Uterus (tissue), 3 donors: ENCODE measurements at regions not wholly inside any gene's neighbourhood (a gene's known extent, or its start where the extent isn't known, plus 50 kb on each side); places are given as distances from the start of the nearest gene placed in this dataset.

Experiments used
- DNase-seq, 2 donors: peaks; one replicate each; pipeline ENCODE4 v3.0.0-alpha.2; 2019 to 2020
- H3K27ac ChIP-seq, 2 donors: fragments of 200-600 bp; sonication (generic); 1 replicate in 1 of 2; 2 replicates in 1 of 2; pipeline ENCODE4 v1.5.1; 2016 to 2018
- H3K27me3 ChIP-seq, 2 donors: fragments of 200-600 bp; sonication (generic); one replicate each; pipeline ENCODE4 v1.5.1; 2018 to 2019; ENCODE audit warnings: control low read depth in 1 of 2
- H3K36me3 ChIP-seq, 2 donors: fragments of 200-600 bp; sonication (generic); one replicate each; pipeline ENCODE4 v1.5.1; 2019; ENCODE audit warnings: control low read depth in 1 of 2
- H3K4me1 ChIP-seq, 2 donors: fragments of 200-600 bp; sonication (generic); one replicate each; pipeline ENCODE4 v1.5.1; 2018 to 2019; ENCODE audit warnings: control low read depth in 1 of 2
- H3K4me3 ChIP-seq, 2 donors: fragments of 200-600 bp; sonication (generic); 1 replicate in 1 of 2; 2 replicates in 1 of 2; pipeline ENCODE4 v1.5.1; 2018 to 2019; ENCODE audit warnings: mild to moderate bottlenecking in 1 of 2
- H3K9me3 ChIP-seq, 2 donors: fragments of 200-600 bp; sonication (generic); one replicate each; pipeline ENCODE4 v1.5.1; 2019; ENCODE audit warnings: control low read depth in 1 of 2
- POLR2A ChIP-seq, 2 donors: fragments of 450-650 bp; IDR thresholded peaks; one replicate each; pipeline ENCODE4 v1.6.1; 2016; ENCODE audit warnings: antibody characterized with exemption in 2 of 2, mild to moderate bottlenecking in 1 of 2, moderate library complexity in 1 of 2
- intact Hi-C: fragments of 100-400 bp; cut with DNase I; formaldehyde crosslinking; loops from one replicate; pipeline ENCODE4 v1.15.1; 2023; ENCODE audit warnings: low total_unique reads
- TF ChIP-seq, protein P1 (sequence below), 4 experiments: fragments of 200-600 bp in 2 of 4; fragments of 450-650 bp in 2 of 4; sonication (generic) in 2 of 4; IDR thresholded peaks; one replicate each; pipeline ENCODE4 v1.5.1; 2016 to 2019; ENCODE audit warnings: antibody characterized with exemption in 4 of 4, mild to moderate bottlenecking in 2 of 4, moderate library complexity in 1 of 4
- donor health status: DM: yes; HTN: yes; CAD: no.

DNA sequence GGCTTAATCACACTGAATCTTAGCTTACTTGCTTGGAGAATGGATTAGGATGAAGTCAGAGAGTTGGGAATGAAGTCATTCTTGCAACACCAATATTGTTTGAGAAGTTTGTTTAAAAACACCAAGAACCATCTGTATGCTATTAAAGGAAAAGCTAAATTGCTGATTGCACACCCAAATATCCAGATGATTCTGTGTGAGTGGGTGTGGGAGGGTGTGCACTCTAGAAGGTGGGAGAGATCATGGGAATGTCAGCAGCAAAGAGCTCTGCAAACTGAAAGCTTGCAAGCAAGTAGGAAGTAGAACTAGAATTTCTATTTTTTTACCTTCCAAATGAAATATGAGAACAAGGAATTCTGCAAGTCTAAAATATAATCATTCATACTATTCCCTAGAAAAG, 364.9 kb downstream of the NR2F2 start:
- no peaks in the 10 kb centered on the region for H3K27me3 ChIP-seq
- intact Hi-C loops = no loop called here
- no peak for TF ChIP-seq POLR2A (IDR thresholded peaks at IDR 0.05)
- TF ChIP-seq, protein P1, sequence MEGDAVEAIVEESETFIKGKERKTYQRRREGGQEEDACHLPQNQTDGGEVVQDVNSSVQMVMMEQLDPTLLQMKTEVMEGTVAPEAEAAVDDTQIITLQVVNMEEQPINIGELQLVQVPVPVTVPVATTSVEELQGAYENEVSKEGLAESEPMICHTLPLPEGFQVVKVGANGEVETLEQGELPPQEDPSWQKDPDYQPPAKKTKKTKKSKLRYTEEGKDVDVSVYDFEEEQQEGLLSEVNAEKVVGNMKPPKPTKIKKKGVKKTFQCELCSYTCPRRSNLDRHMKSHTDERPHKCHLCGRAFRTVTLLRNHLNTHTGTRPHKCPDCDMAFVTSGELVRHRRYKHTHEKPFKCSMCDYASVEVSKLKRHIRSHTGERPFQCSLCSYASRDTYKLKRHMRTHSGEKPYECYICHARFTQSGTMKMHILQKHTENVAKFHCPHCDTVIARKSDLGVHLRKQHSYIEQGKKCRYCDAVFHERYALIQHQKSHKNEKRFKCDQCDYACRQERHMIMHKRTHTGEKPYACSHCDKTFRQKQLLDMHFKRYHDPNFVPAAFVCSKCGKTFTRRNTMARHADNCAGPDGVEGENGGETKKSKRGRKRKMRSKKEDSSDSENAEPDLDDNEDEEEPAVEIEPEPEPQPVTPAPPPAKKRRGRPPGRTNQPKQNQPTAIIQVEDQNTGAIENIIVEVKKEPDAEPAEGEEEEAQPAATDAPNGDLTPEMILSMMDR (IDR thresholded peaks at IDR 0.05) = no peak

DNA sequence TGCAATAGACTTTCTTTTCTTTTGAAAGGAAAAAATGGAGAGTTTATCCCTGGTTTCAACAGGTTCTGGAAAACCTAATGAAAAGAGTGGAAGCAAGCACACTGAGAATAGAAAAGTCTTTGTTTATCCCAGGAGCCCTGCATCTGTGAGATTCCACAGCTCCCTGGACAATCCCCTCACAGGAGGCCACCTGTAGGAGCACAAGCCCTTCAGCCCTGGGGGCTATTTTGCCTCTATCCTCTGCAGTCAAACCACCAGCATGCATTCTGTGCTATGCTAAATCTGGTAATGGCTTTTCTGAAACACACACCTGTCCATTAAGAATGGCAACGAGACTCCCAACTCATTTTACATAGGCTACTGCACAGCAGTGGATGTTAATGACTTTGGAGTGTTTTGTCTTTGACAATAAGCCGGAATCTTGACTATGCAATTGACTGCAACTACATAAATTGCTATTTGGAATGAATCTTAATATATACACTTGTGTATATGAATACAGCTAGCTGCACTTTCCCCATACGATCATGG, 369.4 kb downstream of the NR2F2 start:
- Histone ChIP-seq H3K27ac (no peak overlapping the region), H3K36me3 (no peaks in the 10 kb centered on the region), H3K27me3 (no peaks in the 10 kb centered on the region), H3K4me1 (peaks cover 0 to under 1% of the 10 kb centered on the region in 2 donors), H3K9me3 (no peaks in the 10 kb centered on the region), H3K4me3 (no peak overlapping the region)
- TF ChIP-seq POLR2A (IDR thresholded peaks at IDR 0.05) = no peak
- TF ChIP-seq, protein P1 (IDR thresholded peaks at IDR 0.05) = no peak
- DNase-seq = no peak
- intact Hi-C loops = no loop called here

More for the DNA sequence above, 364.9 kb downstream of the NR2F2 start:
- Histone ChIP-seq H3K4me3 (no peak overlapping the region), H3K4me1 (peaks cover 0 to 8% of the 10 kb centered on the region in 2 donors), H3K9me3 (no peaks in the 10 kb centered on the region), H3K36me3 (no peaks in the 10 kb centered on the region), H3K27ac (no peak overlapping the region)
- no peak for DNase-seq

DNA sequence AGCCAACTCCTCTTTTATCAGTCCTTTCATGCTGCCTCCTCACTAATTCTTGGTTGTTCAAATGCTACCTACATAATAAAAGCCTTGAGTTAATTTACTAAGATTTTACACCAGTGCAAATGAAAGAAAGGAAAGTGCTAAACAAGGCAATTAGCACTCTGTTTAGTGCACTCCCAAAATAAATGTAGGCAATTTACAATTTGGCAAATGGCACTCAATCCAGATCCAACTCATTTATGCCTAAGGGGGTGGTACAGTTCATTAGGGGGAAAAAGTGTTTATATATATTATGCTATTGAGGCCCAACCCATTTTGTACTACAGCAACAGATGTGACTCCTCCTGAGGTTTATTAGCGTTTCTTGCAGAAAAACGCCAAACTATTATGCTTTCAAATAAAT, 370.1 kb downstream of the NR2F2 start:
- H3K4me1 ChIP-seq = no peaks in the 10 kb centered on the region

DNA sequence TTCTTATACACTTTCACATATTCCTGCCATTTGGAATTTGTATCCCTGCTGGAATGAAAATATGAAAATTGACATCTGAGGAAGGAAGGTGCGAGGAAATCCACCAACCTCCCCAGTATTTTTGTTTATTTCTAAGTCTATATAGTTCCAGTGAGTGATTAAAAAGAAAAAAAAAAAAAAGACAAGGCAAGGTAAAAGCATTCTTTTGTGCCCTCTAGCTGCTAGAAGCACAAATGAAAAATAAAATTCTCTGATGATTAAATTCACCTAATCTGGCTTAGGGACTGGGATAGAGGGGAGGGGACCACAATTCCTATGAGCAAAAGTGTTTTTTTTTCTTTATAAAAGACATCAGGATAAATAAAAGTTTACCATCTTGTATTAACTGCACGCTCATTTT, 370.9 kb downstream of the NR2F2 start:
- Histone ChIP-seq H3K27ac (no peak overlapping the region), H3K36me3 (no peaks in the 10 kb centered on the region), H3K4me3 (no peak overlapping the region), H3K9me3 (no peaks in the 10 kb centered on the region), H3K4me1 (no peaks in the 10 kb centered on the region), H3K27me3 (peaks cover 0 to 2% of the 10 kb centered on the region in 2 donors)
- DNase-seq = no peak
- no peak for TF ChIP-seq POLR2A (IDR thresholded peaks at IDR 0.05)
- TF ChIP-seq, protein P1 (IDR thresholded peaks at IDR 0.05) = no peak
- intact Hi-C loops = no loop called here

More for the DNA sequence above, 370.1 kb downstream of the NR2F2 start:
- Histone ChIP-seq H3K4me3 (no peak overlapping the region), H3K9me3 (no peaks in the 10 kb centered on the region), H3K36me3 (no peaks in the 10 kb centered on the region), H3K27me3 (peaks cover 0 to 2% of the 10 kb centered on the region in 2 donors), H3K27ac (no peak overlapping the region)
- no peak for DNase-seq
- no peak for TF ChIP-seq POLR2A (IDR thresholded peaks at IDR 0.05)
- TF ChIP-seq, protein P1 (IDR thresholded peaks at IDR 0.05) = no peak
- intact Hi-C loops = no loop called here

DNA sequence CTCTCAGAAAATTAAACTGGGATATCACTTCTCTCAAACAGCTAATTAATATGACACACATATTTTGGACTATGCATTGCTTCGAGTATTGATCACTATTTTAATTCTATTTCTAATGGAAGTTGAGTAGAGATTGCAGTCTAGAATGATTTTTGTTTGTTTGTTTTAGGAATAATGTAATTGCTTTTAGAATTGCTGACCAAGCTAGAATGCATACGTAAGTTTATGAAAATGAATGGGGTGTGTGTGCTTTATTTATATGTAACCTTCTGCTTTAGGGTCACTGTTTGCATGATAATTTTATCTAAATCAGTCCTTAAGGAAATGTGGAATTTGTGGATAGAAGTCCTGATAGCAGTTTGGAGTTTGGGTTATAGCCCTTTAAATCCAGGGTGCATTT, 371.4 kb downstream of the NR2F2 start:
- no peaks in the 10 kb centered on the region for H3K4me1 ChIP-seq
- no peaks in the 10 kb centered on the region for H3K36me3 ChIP-seq
- peaks cover 0 to 2% of the 10 kb centered on the region in 2 donors for H3K27me3 ChIP-seq
- no peak for TF ChIP-seq POLR2A (IDR thresholded peaks at IDR 0.05)
- TF ChIP-seq, protein P1 (IDR thresholded peaks at IDR 0.05) = no peak
- intact Hi-C loops = no loop called here
- H3K27ac ChIP-seq = no peak overlapping the region
- DNase-seq = no peak
- no peak overlapping the region for H3K4me3 ChIP-seq
- no peaks in the 10 kb centered on the region for H3K9me3 ChIP-seq
